HFFc6 (cell line): ENCODE measurements at regions not wholly inside any gene's neighbourhood (a gene's known extent, or its start where the extent isn't known, plus 50 kb on each side); places are given as distances from the start of the nearest gene placed in this dataset.

Experiments
- DNase-seq: peaks from one replicate; pipeline ENCODE4 v3.0.0-alpha.2; 2018
- H3K27ac Mint-ChIP-seq: 2 replicates; pipeline ENCODE4 v1.8.0; 2020; ENCODE audit warnings: mild to moderate bottlenecking, mixed read lengths
- H3K27me3 Mint-ChIP-seq: 2 replicates; pipeline ENCODE4 v1.8.0; 2021; ENCODE audit warnings: mild to moderate bottlenecking, moderate library complexity, mixed read lengths; ENCODE audit not compliant: insufficient read depth
- H3K36me3 Mint-ChIP-seq: 2 replicates; pipeline ENCODE4 v1.8.0; 2021; ENCODE audit warnings: low read depth, mixed read lengths
- H3K4me1 Mint-ChIP-seq: 2 replicates; pipeline ENCODE4 v1.8.0; 2020; ENCODE audit warnings: low read depth, mixed read lengths
- H3K4me3 Mint-ChIP-seq: 2 replicates; pipeline ENCODE4 v1.8.0; 2020; ENCODE audit warnings: mild to moderate bottlenecking, moderate library complexity, mixed read lengths
- H3K9me3 Mint-ChIP-seq: 2 replicates; pipeline ENCODE4 v1.8.0; 2020; ENCODE audit warnings: mild to moderate bottlenecking, mixed read lengths
- CTCF ChIP-seq: fragments of 200-600 bp; sonication (generic); IDR thresholded peaks from 2 replicates; pipeline ENCODE4 v1.5.0; 2021; ENCODE audit warnings: antibody characterized with exemption, mild to moderate bottlenecking

GRCh38 chr11:71059662-71060061 lies 192.7 kb downstream of the SHANK2 start:
- Mint-ChIP-seq H3K9me3 (peaks cover 29% of the 10 kb centered on the region), H3K4me3 (no peak overlapping the region), H3K27ac (no peak overlapping the region), H3K27me3 (peaks cover 4% of the 10 kb centered on the region), H3K4me1 (no peaks in the 10 kb centered on the region), H3K36me3 (peaks cover 4% of the 10 kb centered on the region; the same call in 1 of the 2 replicates)
- no peak for TF ChIP-seq CTCF
- DNase-seq: no peak

- Mint-ChIP-seq H3K27me3 (no peaks in the 10 kb centered on the region), H3K27ac (no peak overlapping the region)
These were observed 196.5 kb downstream of the SHANK2 start for GRCh38 chr11:71055925-71056324.

More at GRCh38 chr11:71055925-71056324, 196.5 kb downstream of the SHANK2 start:
- DNase-seq: no peak
- H3K4me3 Mint-ChIP-seq: no peak overlapping the region
- H3K9me3 Mint-ChIP-seq: peaks cover 16% of the 10 kb centered on the region
- H3K4me1 Mint-ChIP-seq: no peaks in the 10 kb centered on the region
- TF ChIP-seq CTCF: no peak
- H3K36me3 Mint-ChIP-seq: no peaks in the 10 kb centered on the region
